SK-N-SH treated with all-trans-retinoic acid at 6 μM for 48 hours (cell line): ENCODE measurements at regions not wholly inside any gene's neighbourhood (a gene's known extent, or its start where the extent isn't known, plus 50 kb on each side); places are given as distances from the start of the nearest gene placed in this dataset.
A peak's percentile ranks its signal among the peaks of the same experiment; 100 is the strongest.

Experiments
- ARNTL ChIP-seq: fragments of 450-650 bp; formaldehyde crosslinking; IDR thresholded peaks from 2 replicates; pipeline ENCODE4 v1.5.0; 2020; ENCODE audit warnings: low read depth, mild to moderate bottlenecking, moderate library complexity, borderline replicate concordance
- BACH2 ChIP-seq: fragments of 250-450 bp; sonication (Bioruptor Pico); IDR thresholded peaks from 2 replicates; pipeline ENCODE4 v1.9.0; 2021; ENCODE audit warnings: mild to moderate bottlenecking, borderline replicate concordance
- OSR1 ChIP-seq: fragments of 250-450 bp; sonication (Bioruptor Pico); IDR thresholded peaks from 2 replicates; pipeline ENCODE4 v1.8.0; 2022; ENCODE audit warnings: moderate library complexity, mild to moderate bottlenecking, inconsistent platforms
- PATZ1 ChIP-seq: fragments of 250-450 bp; sonication (Bioruptor Pico); IDR thresholded peaks from 2 replicates; pipeline ENCODE4 v1.8.0; 2020; ENCODE audit warnings: mild to moderate bottlenecking, moderate library complexity, borderline replicate concordance
- POU6F1 ChIP-seq: fragments of 250-450 bp; sonication (Bioruptor Pico); IDR thresholded peaks from 2 replicates; pipeline ENCODE4 v1.8.0; 2021; ENCODE audit warnings: low read depth, mild to moderate bottlenecking, moderate library complexity, borderline replicate concordance
- PPARA ChIP-seq: fragments of 250-450 bp; sonication (Bioruptor Pico); IDR thresholded peaks from 2 replicates; pipeline ENCODE4 v1.5.0; 2020; ENCODE audit warnings: mild to moderate bottlenecking, borderline replicate concordance
- RARB ChIP-seq: fragments of 250-450 bp; sonication (Bioruptor Pico); IDR thresholded peaks from 2 replicates; pipeline ENCODE4 v1.8.0; 2021; ENCODE audit warnings: mild to moderate bottlenecking, moderate library complexity
- SNAI2 ChIP-seq: fragments of 250-450 bp; sonication (Bioruptor Pico); IDR thresholded peaks from 2 replicates; pipeline ENCODE4 v1.5.0; 2020; ENCODE audit warnings: mild to moderate bottlenecking, moderate library complexity
- ZFP30 ChIP-seq: fragments of 450-650 bp; formaldehyde crosslinking; IDR thresholded peaks from 2 replicates; pipeline ENCODE4 v1.5.0; 2022; ENCODE audit warnings: mild to moderate bottlenecking, moderate library complexity
- ZNF70 ChIP-seq: fragments of 450-650 bp; formaldehyde crosslinking; IDR thresholded peaks from 2 replicates; pipeline ENCODE4 v1.5.0; 2020; ENCODE audit warnings: mild to moderate bottlenecking, moderate library complexity
- TF ChIP-seq, protein P1 (sequence below): fragments of 250-450 bp; sonication (Bioruptor Pico); IDR thresholded peaks from 2 replicates; pipeline ENCODE4 v1.5.0; 2020; ENCODE audit warnings: mild to moderate bottlenecking, moderate library complexity

DNA sequence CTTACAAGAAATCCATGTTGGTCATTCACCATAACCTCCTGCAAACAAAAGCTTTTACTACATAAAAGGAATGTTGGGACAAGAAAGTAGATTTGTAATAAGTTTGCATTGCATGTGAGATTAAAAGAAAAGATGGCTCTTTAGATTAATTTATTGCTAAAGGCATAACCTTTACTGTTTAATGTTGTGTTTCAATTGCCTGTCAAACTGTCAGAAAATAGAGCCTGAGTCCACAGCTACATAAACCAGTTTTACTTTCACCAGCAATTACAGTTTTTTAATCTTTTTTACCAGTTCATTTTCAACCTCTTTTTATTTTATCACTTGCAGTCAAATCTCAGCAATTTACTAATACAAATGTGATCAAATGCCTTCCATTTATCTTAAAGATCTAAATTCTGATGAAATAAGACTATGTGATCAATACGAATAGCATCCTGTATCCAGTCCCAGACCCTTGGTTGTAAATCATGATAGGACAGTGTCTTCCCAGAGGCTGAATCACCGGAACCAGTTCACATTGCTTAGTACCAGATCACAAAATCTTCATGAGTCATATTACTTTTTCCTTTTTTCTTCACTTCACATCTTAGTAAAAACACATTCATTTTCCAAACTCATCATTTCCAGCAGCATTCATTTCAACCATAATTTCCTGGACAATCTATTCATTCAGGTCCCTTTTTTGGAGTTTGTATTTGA, 95.4 kb upstream of the FRG1 start:
- TF ChIP-seq, protein P1, sequence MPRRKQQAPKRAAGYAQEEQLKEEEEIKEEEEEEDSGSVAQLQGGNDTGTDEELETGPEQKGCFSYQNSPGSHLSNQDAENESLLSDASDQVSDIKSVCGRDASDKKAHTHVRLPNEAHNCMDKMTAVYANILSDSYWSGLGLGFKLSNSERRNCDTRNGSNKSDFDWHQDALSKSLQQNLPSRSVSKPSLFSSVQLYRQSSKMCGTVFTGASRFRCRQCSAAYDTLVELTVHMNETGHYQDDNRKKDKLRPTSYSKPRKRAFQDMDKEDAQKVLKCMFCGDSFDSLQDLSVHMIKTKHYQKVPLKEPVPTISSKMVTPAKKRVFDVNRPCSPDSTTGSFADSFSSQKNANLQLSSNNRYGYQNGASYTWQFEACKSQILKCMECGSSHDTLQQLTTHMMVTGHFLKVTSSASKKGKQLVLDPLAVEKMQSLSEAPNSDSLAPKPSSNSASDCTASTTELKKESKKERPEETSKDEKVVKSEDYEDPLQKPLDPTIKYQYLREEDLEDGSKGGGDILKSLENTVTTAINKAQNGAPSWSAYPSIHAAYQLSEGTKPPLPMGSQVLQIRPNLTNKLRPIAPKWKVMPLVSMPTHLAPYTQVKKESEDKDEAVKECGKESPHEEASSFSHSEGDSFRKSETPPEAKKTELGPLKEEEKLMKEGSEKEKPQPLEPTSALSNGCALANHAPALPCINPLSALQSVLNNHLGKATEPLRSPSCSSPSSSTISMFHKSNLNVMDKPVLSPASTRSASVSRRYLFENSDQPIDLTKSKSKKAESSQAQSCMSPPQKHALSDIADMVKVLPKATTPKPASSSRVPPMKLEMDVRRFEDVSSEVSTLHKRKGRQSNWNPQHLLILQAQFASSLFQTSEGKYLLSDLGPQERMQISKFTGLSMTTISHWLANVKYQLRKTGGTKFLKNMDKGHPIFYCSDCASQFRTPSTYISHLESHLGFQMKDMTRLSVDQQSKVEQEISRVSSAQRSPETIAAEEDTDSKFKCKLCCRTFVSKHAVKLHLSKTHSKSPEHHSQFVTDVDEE (CRISPR knock-in tag): no peak
- TF ChIP-seq RARB (CRISPR knock-in tag) (peak; percentile 69; the same call in 1 of the 2 replicates), ZNF70 (no peak), PATZ1 (CRISPR knock-in tag) (no peak), SNAI2 (CRISPR knock-in tag) (no peak), POU6F1 (CRISPR knock-in tag) (no peak), ZFP30 (CRISPR knock-in tag) (no peak), ARNTL (CRISPR knock-in tag) (no peak), OSR1 (CRISPR knock-in tag) (no peak), BACH2 (CRISPR knock-in tag) (no peak), PPARA (CRISPR knock-in tag) (no peak)
